22Rv1 (cell line): ENCODE measurements at regions not wholly inside any gene's neighbourhood (a gene's known extent, or its start where the extent isn't known, plus 50 kb on each side); places are given as distances from the start of the nearest gene placed in this dataset.

Source experiments
- CTCF ChIP-seq: fragments of 450-650 bp; IDR thresholded peaks from 2 replicates; pipeline ENCODE4 v1.5.1; 2017; ENCODE audit warnings: mild to moderate bottlenecking
- ZFX ChIP-seq: fragments of 450-650 bp; IDR thresholded peaks from 2 replicates; pipeline ENCODE4 v1.6.1; 2017; ENCODE audit warnings: antibody characterized with exemption, borderline replicate concordance

- TF ChIP-seq CTCF = no peak
- TF ChIP-seq ZFX = no peak
These were observed 61.7 kb upstream of the ZNF469 start for GRCh38 chr16:88320947-88321634.
